A673 (cell line): ENCODE measurements at regions not wholly inside any gene's neighbourhood (a gene's known extent, or its start where the extent isn't known, plus 50 kb on each side); places are given as distances from the start of the nearest gene placed in this dataset.
A peak's percentile ranks its signal among the peaks of the same experiment; 100 is the strongest.

ENCODE experiments used
- BruUV-seq: library from RNA; stranded (reverse); fragments of 400-500 nt; replicated peaks from 2 replicates; lab custom pipeline; 2021; lab: Mats Ljungman, UMichigan
- CTCF ChIA-PET: fragments of 300-600 bp; sonication (Branson Sonifier 250); formaldehyde crosslinking; loops from one replicate; lab custom pipeline; 2022; ENCODE audit warnings: antibody characterized with exemption; lab: Charles Lee
- POLR2A ChIA-PET: fragments of 300-600 bp; sonication (Branson Sonifier 250); formaldehyde crosslinking; loops from one replicate; lab custom pipeline; 2022; ENCODE audit warnings: antibody characterized with exemption; ENCODE audit not compliant: low non-redundant PET; lab: Charles Lee
- DNase-seq: peaks from one replicate; pipeline ENCODE4 v3.0.0-alpha.2; 2015; ENCODE audit warnings: low spot score
- H3K27ac ChIP-seq: fragments of 200-600 bp; sonication (generic); 2 replicates; pipeline ENCODE4 v1.5.1; 2016; ENCODE audit warnings: mixed run types, low read depth, mild to moderate bottlenecking, mixed read lengths, antibody characterized with exemption, low read length; ENCODE audit not compliant: poor library complexity, severe bottlenecking
- H3K27me3 ChIP-seq: fragments of 200-600 bp; sonication (generic); replicated peaks from 2 replicates; pipeline ENCODE4 v1.6.1; 2017; ENCODE audit warnings: mixed run types, low read depth, mild to moderate bottlenecking, mixed read lengths, antibody characterized with exemption, low read length; ENCODE audit not compliant: insufficient read depth, poor library complexity
- H3K36me3 ChIP-seq: fragments of 200-600 bp; sonication (generic); 2 replicates; pipeline ENCODE4 v1.6.1; 2016; ENCODE audit warnings: mixed run types, mild to moderate bottlenecking, mixed read lengths, antibody characterized with exemption, low read length; ENCODE audit not compliant: insufficient read depth, poor library complexity, severe bottlenecking
- H3K4me1 ChIP-seq: fragments of 200-600 bp; sonication (generic); 2 replicates; pipeline ENCODE4 v1.6.1; 2017; ENCODE audit warnings: mixed run types, mild to moderate bottlenecking, mixed read lengths, antibody characterized with exemption, low read length; ENCODE audit not compliant: insufficient read depth, poor library complexity, severe bottlenecking
- H3K4me3 ChIP-seq: fragments of 200-600 bp; sonication (generic); 2 replicates; pipeline ENCODE4 v1.5.1; 2016; ENCODE audit warnings: low read depth, mixed run types, mild to moderate bottlenecking, mixed read lengths, low read length; ENCODE audit not compliant: poor library complexity, severe bottlenecking
- H3K9me3 ChIP-seq: fragments of 200-600 bp; sonication (generic); 2 replicates; pipeline ENCODE4 v1.6.1; 2016; ENCODE audit warnings: mixed run types, low read depth, mild to moderate bottlenecking, mixed read lengths, antibody characterized with exemption, low read length; ENCODE audit not compliant: poor library complexity, severe bottlenecking
- EZH2 ChIP-seq: fragments of 200-600 bp; sonication (generic); IDR thresholded peaks from 2 replicates; pipeline ENCODE4 v1.6.1; 2017; ENCODE audit warnings: borderline replicate concordance, low read depth, mild to moderate bottlenecking, mixed read lengths, antibody characterized with exemption, low read length; ENCODE audit not compliant: poor library complexity, severe bottlenecking
- intact Hi-C: fragments of 100-400 bp; cut with micrococcal nuclease; formaldehyde crosslinking; loops from one replicate; pipeline ENCODE4 v1.10.0; 2022; ENCODE audit not compliant: unreplicated experiment
- TF ChIP-seq, protein P1 (sequence below): fragments of 300-800, 200-600 bp; sonication (generic); conservative IDR thresholded peaks from 2 replicates; pipeline ENCODE4 v1.5.1; 2017; ENCODE audit warnings: low read depth, mild to moderate bottlenecking, antibody characterized with exemption, low read length, moderate library complexity, mixed read lengths

DNA sequence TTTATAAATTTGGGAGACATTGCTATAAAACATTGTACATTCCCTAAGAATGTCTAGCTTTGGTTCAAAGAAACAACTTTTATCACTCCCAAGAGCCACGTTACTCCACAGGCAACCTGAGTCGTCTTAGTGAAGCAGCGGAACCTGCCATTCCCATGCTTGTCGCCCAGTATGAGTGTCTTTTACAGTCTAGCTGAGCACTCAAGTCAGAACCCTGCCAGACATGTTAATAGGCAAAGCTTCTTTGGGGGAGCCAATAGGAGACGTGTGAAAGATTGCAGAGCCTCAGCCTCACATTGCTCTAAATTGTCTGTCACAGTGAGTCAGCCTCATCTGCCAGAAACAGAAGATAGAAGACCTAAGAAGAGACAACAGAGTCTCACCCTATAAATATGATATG, 541.6 kb upstream of the FLRT2 start:
- TF ChIP-seq EZH2, result no peak
- TF ChIP-seq, protein P1, sequence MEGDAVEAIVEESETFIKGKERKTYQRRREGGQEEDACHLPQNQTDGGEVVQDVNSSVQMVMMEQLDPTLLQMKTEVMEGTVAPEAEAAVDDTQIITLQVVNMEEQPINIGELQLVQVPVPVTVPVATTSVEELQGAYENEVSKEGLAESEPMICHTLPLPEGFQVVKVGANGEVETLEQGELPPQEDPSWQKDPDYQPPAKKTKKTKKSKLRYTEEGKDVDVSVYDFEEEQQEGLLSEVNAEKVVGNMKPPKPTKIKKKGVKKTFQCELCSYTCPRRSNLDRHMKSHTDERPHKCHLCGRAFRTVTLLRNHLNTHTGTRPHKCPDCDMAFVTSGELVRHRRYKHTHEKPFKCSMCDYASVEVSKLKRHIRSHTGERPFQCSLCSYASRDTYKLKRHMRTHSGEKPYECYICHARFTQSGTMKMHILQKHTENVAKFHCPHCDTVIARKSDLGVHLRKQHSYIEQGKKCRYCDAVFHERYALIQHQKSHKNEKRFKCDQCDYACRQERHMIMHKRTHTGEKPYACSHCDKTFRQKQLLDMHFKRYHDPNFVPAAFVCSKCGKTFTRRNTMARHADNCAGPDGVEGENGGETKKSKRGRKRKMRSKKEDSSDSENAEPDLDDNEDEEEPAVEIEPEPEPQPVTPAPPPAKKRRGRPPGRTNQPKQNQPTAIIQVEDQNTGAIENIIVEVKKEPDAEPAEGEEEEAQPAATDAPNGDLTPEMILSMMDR, result no peak
- DNase-seq, result peak; percentile 77
- H3K27me3 ChIP-seq, result no peaks in the 10 kb centered on the region
- H3K27ac ChIP-seq, result no peak overlapping the region
- intact Hi-C loops, result no loop called here
- no peaks in the 10 kb centered on the region for H3K36me3 ChIP-seq
- no TSS peak for BruUV-seq
- POLR2A ChIA-PET, result no interaction called here
- no peaks in the 10 kb centered on the region for H3K9me3 ChIP-seq
- H3K4me1 ChIP-seq, result peaks cover 15% of the 10 kb centered on the region
- no peak overlapping the region for H3K4me3 ChIP-seq
- CTCF ChIA-PET, result interaction anchor here (0.7 kb wide), 1 partner anchor 171 kb away, joined by 6 read pairs; no protein-coding TSS in a partner anchor

DNA sequence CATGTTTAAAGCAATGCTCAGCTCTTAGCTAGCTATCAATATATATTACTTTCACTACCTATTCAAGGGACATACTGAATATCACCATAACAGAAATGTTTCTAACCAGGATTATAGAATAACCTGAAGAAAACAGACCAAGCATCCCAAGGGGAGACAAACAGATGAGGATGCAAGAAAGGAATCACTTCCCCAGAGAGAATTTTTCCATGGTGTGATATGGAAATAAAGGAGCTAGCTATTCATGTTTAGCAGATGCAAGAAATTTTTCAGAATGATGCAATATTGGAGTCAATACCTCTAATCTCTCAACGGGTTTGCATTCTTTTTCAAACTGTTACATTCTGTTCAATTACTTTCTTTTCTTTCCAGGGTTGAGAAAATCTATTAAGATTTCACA, 538.9 kb upstream of the FLRT2 start:
- Histone ChIP-seq H3K4me3 (no peak overlapping the region), H3K36me3 (no peaks in the 10 kb centered on the region), H3K4me1 (peaks cover 9% of the 10 kb centered on the region), H3K27ac (no peak overlapping the region), H3K9me3 (no peaks in the 10 kb centered on the region), H3K27me3 (no peaks in the 10 kb centered on the region)
- peak; percentile 3 for DNase-seq
- no TSS peak for BruUV-seq
- intact Hi-C loops, result no loop called here
- TF ChIP-seq, protein P1, result no peak
- TF ChIP-seq EZH2, result no peak
- ChIA-PET CTCF (no interaction called here), POLR2A (no interaction called here)

DNA sequence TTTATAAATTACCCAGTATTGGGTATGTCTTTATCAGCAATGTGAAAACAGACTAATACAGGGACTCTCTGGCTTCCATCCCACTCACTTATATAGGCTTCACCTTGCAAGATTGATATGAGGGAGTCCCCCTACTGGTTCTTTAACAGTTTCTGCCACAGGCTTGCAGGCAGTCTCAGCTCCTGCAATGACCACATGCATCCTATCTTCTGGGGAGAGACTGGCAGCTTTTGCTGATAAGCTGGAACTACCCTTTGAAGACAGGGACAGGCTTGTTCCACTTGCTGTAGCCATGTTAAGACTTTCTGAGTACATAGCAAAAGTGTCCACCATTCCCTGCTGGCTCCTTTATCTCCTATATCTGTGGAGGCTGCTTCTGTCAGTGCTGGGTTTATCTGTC, 531.7 kb upstream of the FLRT2 start:
- H3K27me3 ChIP-seq, result no peaks in the 10 kb centered on the region
- H3K9me3 ChIP-seq, result no peaks in the 10 kb centered on the region
- intact Hi-C loops, result no loop called here
- ChIA-PET CTCF (no interaction called here), POLR2A (no interaction called here)
- BruUV-seq, result no TSS peak
- no peaks in the 10 kb centered on the region for H3K4me1 ChIP-seq
- no peak for DNase-seq
- no peaks in the 10 kb centered on the region for H3K36me3 ChIP-seq
- TF ChIP-seq EZH2, result no peak
- TF ChIP-seq, protein P1, result no peak
- no peak overlapping the region for H3K4me3 ChIP-seq
- H3K27ac ChIP-seq, result no peak overlapping the region
